DND-41 (cell line): ENCODE measurements at regions not wholly inside any gene's neighbourhood (a gene's known extent, or its start where the extent isn't known, plus 50 kb on each side); places are given as distances from the start of the nearest gene placed in this dataset.

Experiments used
- ATAC-seq: fragments of 200-7000 bp; cut with Tn5 transposase; 3 replicates; pipeline ENCODE4 v1.9.1; 2021; ENCODE audit warnings: low read depth; ENCODE audit not compliant: insufficient read depth
- DNase-seq: peaks from one replicate; pipeline ENCODE4 v3.0.0-alpha.2; 2020
- H2AFZ ChIP-seq: 2 replicates; pipeline ENCODE4 v1.6.0; 2012; ENCODE audit warnings: low read depth, low read length
- H3K27ac ChIP-seq: 2 replicates; pipeline ENCODE4 v1.5.1; 2012; ENCODE audit warnings: low read length, inconsistent platforms
- H3K27me3 ChIP-seq: fragments of 200-600 bp; sonication (generic); 2 replicates; pipeline ENCODE4 v1.6.0; 2012; ENCODE audit warnings: low read length, mild to moderate bottlenecking, inconsistent platforms; ENCODE audit not compliant: insufficient read depth, poor library complexity
- H3K36me3 ChIP-seq: 2 replicates; pipeline ENCODE4 v1.5.1; 2012; ENCODE audit warnings: low read length, inconsistent platforms; ENCODE audit not compliant: insufficient read depth
- H3K4me1 ChIP-seq: 2 replicates; pipeline ENCODE4 v1.5.1; 2012; ENCODE audit warnings: mild to moderate bottlenecking, low read length; ENCODE audit not compliant: insufficient read depth
- H3K4me2 ChIP-seq: 2 replicates; pipeline ENCODE4 v1.6.0; 2012; ENCODE audit warnings: mild to moderate bottlenecking, moderate library complexity, low read length, inconsistent platforms; ENCODE audit not compliant: insufficient read depth
- H3K4me3 ChIP-seq, 2 experiments: fragments of 200-600 bp in 1 of 2; shearing (Covaris generic) in 1 of 2; 2 replicates each; pipeline ENCODE4 v1.5.1; 2012 to 2016; ENCODE audit warnings: inconsistent platforms in 2 of 2, low read length in 2 of 2, mild to moderate bottlenecking in 2 of 2, low read depth in 1 of 2, moderate library complexity in 1 of 2
- H3K79me2 ChIP-seq: 2 replicates; pipeline ENCODE4 v1.6.0; 2012; ENCODE audit warnings: low read length, inconsistent platforms; ENCODE audit not compliant: insufficient read depth
- H3K9ac ChIP-seq: 2 replicates; pipeline ENCODE4 v1.6.0; 2012; ENCODE audit warnings: low read depth, mild to moderate bottlenecking, inconsistent platforms, low read length, moderate library complexity
- H3K9me3 ChIP-seq: 2 replicates; pipeline ENCODE4 v1.5.1; 2012; ENCODE audit warnings: low read length, moderate library complexity, mild to moderate bottlenecking, inconsistent platforms; ENCODE audit not compliant: insufficient read depth, severe bottlenecking
- H4K20me1 ChIP-seq: 2 replicates; pipeline ENCODE4 v1.6.0; 2012; ENCODE audit warnings: low read length; ENCODE audit not compliant: insufficient read depth
- EZH2 ChIP-seq: IDR thresholded peaks from 3 replicates; pipeline ENCODE4 v1.6.1; 2012; ENCODE audit warnings: borderline replicate concordance, low read depth, mild to moderate bottlenecking, moderate library complexity, low read length, inconsistent platforms; ENCODE audit not compliant: severe bottlenecking
- TF ChIP-seq, protein P1 (sequence below): IDR thresholded peaks from 2 replicates; pipeline ENCODE4 v1.5.1; 2012; ENCODE audit warnings: borderline replicate concordance, low read length, moderate library complexity, mild to moderate bottlenecking; ENCODE audit not compliant: poor library complexity, severe bottlenecking; ENCODE audit errors: extremely low read depth

GRCh38 chr3:150022381-150023238 is 51.9 kb upstream of the PFN2 start:
- Histone ChIP-seq H3K27me3 (no peaks in the 10 kb centered on the region), H3K4me2 (no peak overlapping the region), H3K9ac (no peak overlapping the region), H3K4me1 (no peaks in the 10 kb centered on the region), H2AFZ (no peak overlapping the region), H3K27ac (no peak overlapping the region), H3K36me3 (no peaks in the 10 kb centered on the region), H3K79me2 (no peaks in the 10 kb centered on the region), H3K9me3 (no peaks in the 10 kb centered on the region), H3K4me3 (no peak overlapping the region), H4K20me1 (no peaks in the 10 kb centered on the region)
- TF ChIP-seq, protein P1, sequence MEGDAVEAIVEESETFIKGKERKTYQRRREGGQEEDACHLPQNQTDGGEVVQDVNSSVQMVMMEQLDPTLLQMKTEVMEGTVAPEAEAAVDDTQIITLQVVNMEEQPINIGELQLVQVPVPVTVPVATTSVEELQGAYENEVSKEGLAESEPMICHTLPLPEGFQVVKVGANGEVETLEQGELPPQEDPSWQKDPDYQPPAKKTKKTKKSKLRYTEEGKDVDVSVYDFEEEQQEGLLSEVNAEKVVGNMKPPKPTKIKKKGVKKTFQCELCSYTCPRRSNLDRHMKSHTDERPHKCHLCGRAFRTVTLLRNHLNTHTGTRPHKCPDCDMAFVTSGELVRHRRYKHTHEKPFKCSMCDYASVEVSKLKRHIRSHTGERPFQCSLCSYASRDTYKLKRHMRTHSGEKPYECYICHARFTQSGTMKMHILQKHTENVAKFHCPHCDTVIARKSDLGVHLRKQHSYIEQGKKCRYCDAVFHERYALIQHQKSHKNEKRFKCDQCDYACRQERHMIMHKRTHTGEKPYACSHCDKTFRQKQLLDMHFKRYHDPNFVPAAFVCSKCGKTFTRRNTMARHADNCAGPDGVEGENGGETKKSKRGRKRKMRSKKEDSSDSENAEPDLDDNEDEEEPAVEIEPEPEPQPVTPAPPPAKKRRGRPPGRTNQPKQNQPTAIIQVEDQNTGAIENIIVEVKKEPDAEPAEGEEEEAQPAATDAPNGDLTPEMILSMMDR = no peak
- TF ChIP-seq EZH2 = no peak
- ATAC-seq (no peak), DNase-seq (no peak)

DNA sequence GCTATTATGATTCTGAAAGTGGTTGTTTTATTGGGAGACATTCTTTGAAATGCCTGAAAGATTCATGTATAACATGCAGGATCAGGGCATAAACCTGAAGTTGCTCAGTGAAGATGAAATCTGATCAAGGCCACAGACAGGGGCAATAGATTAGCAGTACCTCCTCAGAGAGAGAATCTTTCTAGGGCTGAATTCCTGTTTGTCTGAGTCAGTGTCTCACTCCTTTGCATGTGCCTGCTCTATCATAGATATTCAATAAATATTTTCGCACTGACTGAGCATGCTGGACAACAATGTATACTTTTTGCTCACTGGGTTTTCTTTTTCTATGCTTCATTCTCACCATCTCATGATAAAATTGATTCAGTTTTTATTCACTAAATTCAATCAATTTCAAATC is 49.8 kb upstream of the PFN2 start:
- Histone ChIP-seq H3K4me2 (no peak overlapping the region), H4K20me1 (no peaks in the 10 kb centered on the region), H3K9me3 (no peaks in the 10 kb centered on the region), H3K4me1 (no peaks in the 10 kb centered on the region), H3K27me3 (no peaks in the 10 kb centered on the region), H3K27ac (no peak overlapping the region), H3K4me3 (no peak overlapping the region), H2AFZ (no peak overlapping the region), H3K36me3 (no peaks in the 10 kb centered on the region), H3K79me2 (no peaks in the 10 kb centered on the region), H3K9ac (no peak overlapping the region)
- TF ChIP-seq, protein P1 = no peak
- no peak for TF ChIP-seq EZH2
- ATAC-seq (no peak), DNase-seq (no peak)
